ENCODE measurements at regions not wholly inside any gene's neighbourhood (a gene's known extent, or its start where the extent isn't known, plus 50 kb on each side); places are given as distances from the start of the nearest gene placed in this dataset.

GRCh38 chr11:8805296-8805695, 105.7 kb upstream of the AKIP1 start:
- Histone ChIP-seq H2AFZ (ENCODE audit: insufficient read depth, low read depth, low read length, poor library complexity, severe bottlenecking) (no peak overlapping the region), H3K9ac (ENCODE audit: insufficient read depth, low read length, poor library complexity, severe bottlenecking) (no peak overlapping the region), H3K9me3 (replicated peaks in 1 of 2; ENCODE audit: control insufficient read depth in 1 of 2, insufficient read depth in 1 of 2, low read length in 2 of 2) (no peaks in the 10 kb centered on the region), H3K4me3 (replicated peaks in 1 of 3; ENCODE audit: low read depth in 2 of 3, low read length in 3 of 3) (no peak overlapping the region), H3K4me2 (replicated peaks; ENCODE audit: extremely low read depth, low read length, poor library complexity, severe bottlenecking) (no peak overlapping the region), H3K27me3 (ENCODE audit: control insufficient read depth in 2 of 2, insufficient read depth in 2 of 2, low read length in 2 of 2) (no peaks in the 10 kb centered on the region), H3K79me2 (ENCODE audit: insufficient read depth, low read length) (no peaks in the 10 kb centered on the region), H4K20me1 (ENCODE audit: insufficient read depth, low read length) (no peaks in the 10 kb centered on the region), H3K36me3 (replicated peaks in 1 of 2; ENCODE audit: control insufficient read depth in 1 of 2, insufficient read depth in 2 of 2, low read length in 2 of 2) (no peaks in the 10 kb centered on the region), H3K27ac (ENCODE audit: low read depth in 1 of 2, low read length in 2 of 2) (no peak overlapping the region), H3K4me1 (ENCODE audit: control insufficient read depth in 1 of 2, insufficient read depth in 2 of 2, low read length in 2 of 2) (peaks cover 2% of the 10 kb centered on the region in 2 donors)
- H3K9me3 Mint-ChIP-seq, result no peaks in the 10 kb centered on the region
- peaks cover 5% of the 10 kb centered on the region for H3K4me1 Mint-ChIP-seq
- intact Hi-C loops (cut with micrococcal nuclease), result no loop called here
- no peak for TF ChIP-seq CTCF (IDR thresholded peaks at IDR 0.05)
- DNase-seq, result no peak
- WGBS (ENCODE audit: insufficient coverage), result 81% methylated on average over 3 of the region's 3 CpGs
- no peaks in the 10 kb centered on the region for H3K36me3 Mint-ChIP-seq
- peak overlapping the region in 1 of 7 donors; percentile 29 for H3K27ac Mint-ChIP-seq
- H3K27me3 Mint-ChIP-seq (ENCODE audit: low read depth in 3 of 3), result peaks cover 2 to 10% (median 6%) of the 10 kb centered on the region in 3 donors
- H3K4me3 Mint-ChIP-seq, result no peak overlapping the region

- DNase-seq, result no peak
- H3K27me3 Mint-ChIP-seq (ENCODE audit: low read depth in 3 of 3), result peaks cover 4 to 15% (median 8%) of the 10 kb centered on the region in 3 donors
- Histone ChIP-seq H3K9me3 (replicated peaks in 1 of 2; ENCODE audit: control insufficient read depth in 1 of 2, insufficient read depth in 1 of 2, low read length in 2 of 2) (no peaks in the 10 kb centered on the region), H3K9ac (ENCODE audit: insufficient read depth, low read length, poor library complexity, severe bottlenecking) (no peak overlapping the region), H3K79me2 (ENCODE audit: insufficient read depth, low read length) (no peaks in the 10 kb centered on the region), H3K27ac (ENCODE audit: low read depth in 1 of 2, low read length in 2 of 2) (no peak overlapping the region), H3K27me3 (ENCODE audit: control insufficient read depth in 2 of 2, insufficient read depth in 2 of 2, low read length in 2 of 2) (peaks cover 0 to 2% of the 10 kb centered on the region in 2 donors), H3K4me2 (replicated peaks; ENCODE audit: extremely low read depth, low read length, poor library complexity, severe bottlenecking) (no peak overlapping the region), H2AFZ (ENCODE audit: insufficient read depth, low read depth, low read length, poor library complexity, severe bottlenecking) (no peak overlapping the region), H3K4me3 (replicated peaks in 1 of 3; ENCODE audit: low read depth in 2 of 3, low read length in 3 of 3) (no peak overlapping the region), H3K4me1 (ENCODE audit: control insufficient read depth in 1 of 2, insufficient read depth in 2 of 2, low read length in 2 of 2) (peaks cover 10% of the 10 kb centered on the region in 2 donors), H3K36me3 (replicated peaks in 1 of 2; ENCODE audit: control insufficient read depth in 1 of 2, insufficient read depth in 2 of 2, low read length in 2 of 2) (no peaks in the 10 kb centered on the region), H4K20me1 (ENCODE audit: insufficient read depth, low read length) (no peaks in the 10 kb centered on the region)
- H3K36me3 Mint-ChIP-seq, result no peaks in the 10 kb centered on the region
- peaks cover 0 to 3% (median 0%) of the 10 kb centered on the region in 7 donors for H3K9me3 Mint-ChIP-seq
- H3K4me1 Mint-ChIP-seq, result peaks cover 13% of the 10 kb centered on the region
- H3K4me3 Mint-ChIP-seq, result no peak overlapping the region
- no peak overlapping the region for H3K27ac Mint-ChIP-seq
- TF ChIP-seq CTCF (IDR thresholded peaks at IDR 0.05), result no peak
- intact Hi-C loops (cut with micrococcal nuclease), result no loop called here
- 95% methylated on average over 3 of the region's 8 CpGs for WGBS (ENCODE audit: insufficient coverage)
Observed at GRCh38 chr11:8806974-8807373, 104.0 kb upstream of the AKIP1 start.

Data from CD14-positive monocyte (primary cell).